Stomach (tissue), 4 donors: ENCODE measurements at regions not wholly inside any gene's neighbourhood (a gene's known extent, or its start where the extent isn't known, plus 50 kb on each side); places are given as distances from the start of the nearest gene placed in this dataset.

Experiments
- CTCF ChIP-seq, 7 experiments: fragments of 450-650 bp in 4 of 7; fragments of 200-600 bp in 3 of 7; sonication (generic) in 3 of 7; IDR thresholded peaks; one replicate each; pipeline ENCODE4 v1.5.1; 2016 to 2019; ENCODE audit warnings: antibody characterized with exemption in 7 of 7, control low read depth in 2 of 7, mild to moderate bottlenecking in 1 of 7
- EP300 ChIP-seq: sonication (generic); formaldehyde crosslinking; IDR thresholded peaks from one replicate; pipeline ENCODE4 v1.6.1; 2017; ENCODE audit warnings: antibody characterized with exemption

DNA sequence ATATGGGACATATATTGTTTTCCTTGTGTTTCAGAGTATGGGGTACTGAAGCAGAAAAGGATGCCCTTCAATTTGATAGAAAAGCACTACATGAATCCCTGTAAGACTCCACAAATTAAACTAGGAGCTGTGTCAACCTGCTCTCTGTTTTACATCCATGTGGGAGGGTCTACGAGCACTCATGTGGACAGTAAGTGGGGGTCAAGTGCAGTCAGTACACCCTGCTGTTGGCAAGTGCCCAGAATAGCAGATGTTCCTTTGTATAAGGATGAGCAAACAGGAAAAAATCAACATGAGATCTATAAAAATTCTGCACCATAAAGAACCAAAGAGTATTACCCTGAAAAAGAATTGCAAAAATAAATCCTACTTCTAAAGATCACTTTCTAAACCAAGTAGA, 659.9 kb downstream of the SI start:
- TF ChIP-seq CTCF (IDR thresholded peaks at IDR 0.05) (no peak), EP300 (no peak)
